ENCODE measurements at regions not wholly inside any gene's neighbourhood (a gene's known extent, or its start where the extent isn't known, plus 50 kb on each side); places are given as distances from the start of the nearest gene placed in this dataset.

GRCh38 chr22:27662359-27663301 lies 138.9 kb downstream of the MN1 start:
- DNase-seq (ENCODE audit: low read depth in 1 of 2, low spot score in 1 of 2) = no peak

- DNase-seq (ENCODE audit: low read depth in 1 of 2, low spot score in 1 of 2) = no peak
These were observed 137.7 kb downstream of the MN1 start for GRCh38 chr22:27663812-27664211.

- DNase-seq (ENCODE audit: low read depth in 1 of 2, low spot score in 1 of 2) = no peak
These were observed 135.1 kb downstream of the MN1 start for GRCh38 chr22:27666272-27666997.

- DNase-seq (ENCODE audit: low read depth in 1 of 2, low spot score in 1 of 2) = no peak
These were observed 134.3 kb downstream of the MN1 start for GRCh38 chr22:27667121-27667843.

- DNase-seq (ENCODE audit: low read depth in 1 of 2, low spot score in 1 of 2) = no peak
These were observed 132.4 kb downstream of the MN1 start for GRCh38 chr22:27668828-27669797.

- no peak for DNase-seq (ENCODE audit: low read depth in 1 of 2, low spot score in 1 of 2)
These were observed 131.6 kb downstream of the MN1 start for GRCh38 chr22:27669798-27670599.

GRCh38 chr22:27670701-27671412 lies 130.7 kb downstream of the MN1 start:
- no peak for DNase-seq (ENCODE audit: low read depth in 1 of 2, low spot score in 1 of 2)

- DNase-seq (ENCODE audit: low read depth in 1 of 2, low spot score in 1 of 2) = no peak
These were observed 130.1 kb downstream of the MN1 start for GRCh38 chr22:27671413-27671935.

GRCh38 chr22:27672721-27673418 lies 128.7 kb downstream of the MN1 start:
- no peak for DNase-seq (ENCODE audit: low read depth in 1 of 2, low spot score in 1 of 2)

GRCh38 chr22:27673839-27674238 lies 127.7 kb downstream of the MN1 start:
- no peak for DNase-seq (ENCODE audit: low read depth in 1 of 2, low spot score in 1 of 2)

GRCh38 chr22:27674261-27674923 lies 127.2 kb downstream of the MN1 start:
- DNase-seq (ENCODE audit: low read depth in 1 of 2, low spot score in 1 of 2) = no peak

- DNase-seq (ENCODE audit: low read depth in 1 of 2, low spot score in 1 of 2) = no peak
These were observed 124.9 kb downstream of the MN1 start for GRCh38 chr22:27676545-27677213.

- no peak for DNase-seq (ENCODE audit: low read depth in 1 of 2, low spot score in 1 of 2)
These were observed 123.6 kb downstream of the MN1 start for GRCh38 chr22:27677905-27678458.

- DNase-seq (ENCODE audit: low read depth in 1 of 2, low spot score in 1 of 2) = no peak
These were observed 122.4 kb downstream of the MN1 start for GRCh38 chr22:27679176-27679575.

GRCh38 chr22:27679693-27680488 lies 121.7 kb downstream of the MN1 start:
- no peak for DNase-seq (ENCODE audit: low read depth in 1 of 2, low spot score in 1 of 2)

GRCh38 chr22:27680636-27681035 lies 120.9 kb downstream of the MN1 start:
- no peak for DNase-seq (ENCODE audit: low read depth in 1 of 2, low spot score in 1 of 2)

Measured in stimulated activated CD4-positive, alpha-beta T cell treated with anti-CD3 and anti-CD28 coated beads, Interleukin-15, amount 100 ng/mL, for 1 hour (primary cell).